Hematopoietic multipotent progenitor cell treated with erythropoietin and hydrocortisone succinate and interleukin-3 and kit ligand, for 4 days (in vitro differentiated cells): ENCODE measurements at regions not wholly inside any gene's neighbourhood (a gene's known extent, or its start where the extent isn't known, plus 50 kb on each side); places are given as distances from the start of the nearest gene placed in this dataset.

Experiments
- DNase-seq: peaks from one replicate; pipeline ENCODE4 v3.0.0-alpha.2; 2015

- no peak for DNase-seq
Measured at GRCh38 chr2:114139542-114139941, 249.7 kb downstream of the ACTR3 start.

- DNase-seq, result no peak
Measured at GRCh38 chr2:114156366-114157056, 266.6 kb downstream of the ACTR3 start.

GRCh38 chr2:114157057-114157385 is 267.1 kb downstream of the ACTR3 start:
- no peak for DNase-seq

GRCh38 chr2:114160263-114160981 is 270.5 kb downstream of the ACTR3 start:
- DNase-seq, result no peak

- no peak for DNase-seq
Measured at GRCh38 chr2:114161371-114161770, 271.5 kb downstream of the ACTR3 start.

GRCh38 chr2:114167799-114168198 is 274.6 kb upstream of the DPP10 start:
- DNase-seq, result no peak

- no peak for DNase-seq
Measured at GRCh38 chr2:114170070-114170469, 272.4 kb upstream of the DPP10 start.

- no peak for DNase-seq
Measured at GRCh38 chr2:114175507-114175906, 266.9 kb upstream of the DPP10 start.

GRCh38 chr2:114185501-114185900 is 256.9 kb upstream of the DPP10 start:
- DNase-seq, result no peak

GRCh38 chr2:114192362-114192761 is 250.1 kb upstream of the DPP10 start:
- DNase-seq, result no peak

- DNase-seq, result no peak
Measured at GRCh38 chr2:114201781-114202180, 240.7 kb upstream of the DPP10 start.

GRCh38 chr2:114203679-114204078 is 238.8 kb upstream of the DPP10 start:
- DNase-seq, result no peak

GRCh38 chr2:114213808-114214207 is 228.6 kb upstream of the DPP10 start:
- no peak for DNase-seq

GRCh38 chr2:114218383-114218782 is 224.1 kb upstream of the DPP10 start:
- no peak for DNase-seq

GRCh38 chr2:114219456-114219855 is 223.0 kb upstream of the DPP10 start:
- DNase-seq, result no peak

GRCh38 chr2:114222344-114222743 is 220.1 kb upstream of the DPP10 start:
- DNase-seq, result no peak

- DNase-seq, result no peak
Measured at GRCh38 chr2:114231921-114232320, 210.5 kb upstream of the DPP10 start.

GRCh38 chr2:114237331-114237730 is 205.1 kb upstream of the DPP10 start:
- no peak for DNase-seq

- DNase-seq, result no peak
Measured at GRCh38 chr2:114238910-114239559, 203.4 kb upstream of the DPP10 start.

GRCh38 chr2:114248648-114249047 is 193.8 kb upstream of the DPP10 start:
- no peak for DNase-seq

GRCh38 chr2:114252713-114253112 is 189.7 kb upstream of the DPP10 start:
- no peak for DNase-seq

GRCh38 chr2:114254875-114255274 is 187.6 kb upstream of the DPP10 start:
- no peak for DNase-seq

GRCh38 chr2:114259389-114259788 is 183.1 kb upstream of the DPP10 start:
- no peak for DNase-seq

- no peak for DNase-seq
Measured at GRCh38 chr2:114261366-114261765, 181.1 kb upstream of the DPP10 start.
